H9 (cell line): ENCODE measurements at regions not wholly inside any gene's neighbourhood (a gene's known extent, or its start where the extent isn't known, plus 50 kb on each side); places are given as distances from the start of the nearest gene placed in this dataset.

Source experiments
- DNase-seq: peaks from one replicate; pipeline ENCODE4 v3.0.0-alpha.2; 2017
- H2AFZ ChIP-seq: one replicate; pipeline ENCODE4 v1.6.1; 2013; ENCODE audit warnings: mild to moderate bottlenecking, low read length, control low read depth, moderate library complexity
- H2AK5ac ChIP-seq: 2 replicates; pipeline ENCODE4 v1.6.1; 2013; ENCODE audit warnings: low read length, control low read depth, mixed read lengths; ENCODE audit not compliant: insufficient read length
- H2BK120ac ChIP-seq: one replicate; pipeline ENCODE4 v1.6.1; 2013; ENCODE audit warnings: low read depth, mild to moderate bottlenecking, low read length, control low read depth, inconsistent platforms; ENCODE audit not compliant: poor library complexity, severe bottlenecking
- H2BK12ac ChIP-seq: 2 replicates; pipeline ENCODE4 v1.6.1; 2013; ENCODE audit warnings: low read length, control low read depth, mixed read lengths, low read depth; ENCODE audit not compliant: insufficient read length
- H2BK15ac ChIP-seq: 2 replicates; pipeline ENCODE4 v1.6.1; 2013; ENCODE audit warnings: low read depth, low read length, control low read depth
- H2BK20ac ChIP-seq: one replicate; pipeline ENCODE4 v1.6.1; 2013; ENCODE audit warnings: low read depth, mild to moderate bottlenecking, low read length, control low read depth, inconsistent platforms; ENCODE audit not compliant: poor library complexity, severe bottlenecking
- H2BK5ac ChIP-seq: 2 replicates; pipeline ENCODE4 v1.6.1; 2013; ENCODE audit warnings: low read length, control low read depth, mixed read lengths; ENCODE audit not compliant: insufficient read length
- H3K14ac ChIP-seq: 2 replicates; pipeline ENCODE4 v1.6.1; 2013; ENCODE audit warnings: low read length, control low read depth; ENCODE audit not compliant: insufficient read depth
- H3K18ac ChIP-seq: 2 replicates; pipeline ENCODE4 v1.6.1; 2013; ENCODE audit warnings: low read depth, mild to moderate bottlenecking, mixed read lengths, low read length, control low read depth; ENCODE audit not compliant: insufficient read length
- H3K23ac ChIP-seq: 2 replicates; pipeline ENCODE4 v1.6.1; 2013; ENCODE audit warnings: low read length, control low read depth, mixed read lengths, low read depth; ENCODE audit not compliant: insufficient read length
- H3K23me2 ChIP-seq: 2 replicates; pipeline ENCODE4 v1.6.1; 2013; ENCODE audit warnings: low read depth, mild to moderate bottlenecking, mixed read lengths, low read length, control low read depth; ENCODE audit not compliant: insufficient read length, poor library complexity, severe bottlenecking
- H3K27ac ChIP-seq: 2 replicates; pipeline ENCODE4 v1.5.1; 2013; ENCODE audit warnings: low read length, control low read depth, mixed read lengths, low read depth; ENCODE audit not compliant: insufficient read length
- H3K27me3 ChIP-seq: 2 replicates; pipeline ENCODE4 v1.6.1; 2013; ENCODE audit warnings: low read length, control low read depth, inconsistent platforms; ENCODE audit not compliant: insufficient read depth
- H3K4ac ChIP-seq: 2 replicates; pipeline ENCODE4 v1.6.1; 2013; ENCODE audit warnings: low read depth, mild to moderate bottlenecking, control low read depth, inconsistent platforms, low read length, moderate library complexity
- H3K4me1 ChIP-seq: 2 replicates; pipeline ENCODE4 v1.6.1; 2013; ENCODE audit warnings: low read length, control low read depth, inconsistent platforms; ENCODE audit not compliant: insufficient read depth
- H3K4me2 ChIP-seq: 2 replicates; pipeline ENCODE4 v1.6.1; 2013; ENCODE audit warnings: low read length, control low read depth, mixed read lengths; ENCODE audit not compliant: insufficient read length, insufficient read depth
- H3K56ac ChIP-seq: 2 replicates; pipeline ENCODE4 v1.6.1; 2013; ENCODE audit warnings: low read depth, mild to moderate bottlenecking, mixed read lengths, low read length, control low read depth; ENCODE audit not compliant: insufficient read length
- H3K79me1 ChIP-seq: 2 replicates; pipeline ENCODE4 v1.6.1; 2013; ENCODE audit warnings: low read depth, mild to moderate bottlenecking, moderate library complexity, low read length, control low read depth, inconsistent platforms; ENCODE audit not compliant: insufficient read depth, poor library complexity, severe bottlenecking
- H3K79me2 ChIP-seq: 2 replicates; pipeline ENCODE4 v1.6.1; 2013; ENCODE audit warnings: low read length, control low read depth, inconsistent platforms; ENCODE audit not compliant: insufficient read depth
- H3K9ac ChIP-seq: 2 replicates; pipeline ENCODE4 v1.6.1; 2013; ENCODE audit warnings: low read length, control low read depth, mixed read lengths; ENCODE audit not compliant: insufficient read length; ENCODE audit errors: extremely low read depth
- H3K9me3 ChIP-seq: one replicate; pipeline ENCODE4 v1.6.1; 2013; ENCODE audit warnings: low read depth, low read length, inconsistent platforms; ENCODE audit not compliant: control insufficient read depth
- H3T11ph ChIP-seq: one replicate; pipeline ENCODE4 v1.6.1; 2013; ENCODE audit warnings: mild to moderate bottlenecking, low read length, control low read depth, inconsistent platforms
- H4K20me1 ChIP-seq: one replicate; pipeline ENCODE4 v1.6.1; 2013; ENCODE audit not compliant: control insufficient read depth, insufficient read length, insufficient read depth
- H4K5ac ChIP-seq: 2 replicates; pipeline ENCODE4 v1.6.1; 2013; ENCODE audit warnings: low read depth, mild to moderate bottlenecking, mixed read lengths, low read length, control low read depth; ENCODE audit not compliant: insufficient read length
- H4K8ac ChIP-seq: replicated peaks from 2 replicates; pipeline ENCODE4 v1.6.1; 2013; ENCODE audit warnings: low read length, control low read depth, mixed read lengths, low read depth; ENCODE audit not compliant: insufficient read length
- H4K91ac ChIP-seq: 2 replicates; pipeline ENCODE4 v1.6.1; 2013; ENCODE audit warnings: low read depth, mild to moderate bottlenecking, moderate library complexity, mixed read lengths, low read length, control low read depth; ENCODE audit not compliant: insufficient read length
- H3K27ac Mint-ChIP-seq, 3 experiments: 2 replicates in 2 of 3; 3 replicates in 1 of 3; pipeline ENCODE4 v1.8.0; 2020 to 2021; ENCODE audit warnings: mixed read lengths in 3 of 3, mild to moderate bottlenecking in 1 of 3, moderate library complexity in 1 of 3
- H3K27me3 Mint-ChIP-seq: 2 replicates; pipeline ENCODE4 v1.8.0; 2021; ENCODE audit warnings: low read depth, mild to moderate bottlenecking, moderate library complexity, mixed read lengths
- H3K36me3 Mint-ChIP-seq, 3 experiments: 2 replicates in 2 of 3; 3 replicates in 1 of 3; pipeline ENCODE4 v1.8.0; 2020 to 2021; ENCODE audit warnings: low read depth in 3 of 3, mixed read lengths in 3 of 3; ENCODE audit not compliant: insufficient read depth in 1 of 3
- H3K4me1 Mint-ChIP-seq, 2 experiments: 2 replicates each; pipeline ENCODE4 v1.8.0; 2020; ENCODE audit warnings: mixed read lengths in 2 of 2
- H3K4me3 Mint-ChIP-seq, 2 experiments: 2 replicates in 1 of 2; 3 replicates in 1 of 2; pipeline ENCODE4 v1.8.0; 2020 to 2021; ENCODE audit warnings: mild to moderate bottlenecking in 2 of 2, mixed read lengths in 2 of 2, moderate library complexity in 1 of 2
- H3K9me3 Mint-ChIP-seq, 2 experiments: 2 replicates in 1 of 2; 3 replicates in 1 of 2; pipeline ENCODE4 v1.8.0; 2020; ENCODE audit warnings: mild to moderate bottlenecking in 2 of 2, mixed read lengths in 2 of 2, moderate library complexity in 1 of 2
- WGBS: extraction: QIAGEN DNeasy Blood & Tissue Kit; methylation state at CpG from one replicate; pipeline ENCODE4 v1.1.7; 2013; ENCODE audit warnings: missing lambda C conversion rate, low lambda C conversion rate, mixed read lengths; ENCODE audit not compliant: insufficient read length; ENCODE audit errors: extremely low coverage; 5-methylcytosine and 5-hydroxymethylcytosine counted together
- TF ChIP-seq, protein P1 (sequence below): fragments of 200-600 bp; sonication (generic); conservative IDR thresholded peaks from 3 replicates; pipeline ENCODE4 v1.8.0; 2021; ENCODE audit warnings: antibody characterized with exemption, mild to moderate bottlenecking

DNA sequence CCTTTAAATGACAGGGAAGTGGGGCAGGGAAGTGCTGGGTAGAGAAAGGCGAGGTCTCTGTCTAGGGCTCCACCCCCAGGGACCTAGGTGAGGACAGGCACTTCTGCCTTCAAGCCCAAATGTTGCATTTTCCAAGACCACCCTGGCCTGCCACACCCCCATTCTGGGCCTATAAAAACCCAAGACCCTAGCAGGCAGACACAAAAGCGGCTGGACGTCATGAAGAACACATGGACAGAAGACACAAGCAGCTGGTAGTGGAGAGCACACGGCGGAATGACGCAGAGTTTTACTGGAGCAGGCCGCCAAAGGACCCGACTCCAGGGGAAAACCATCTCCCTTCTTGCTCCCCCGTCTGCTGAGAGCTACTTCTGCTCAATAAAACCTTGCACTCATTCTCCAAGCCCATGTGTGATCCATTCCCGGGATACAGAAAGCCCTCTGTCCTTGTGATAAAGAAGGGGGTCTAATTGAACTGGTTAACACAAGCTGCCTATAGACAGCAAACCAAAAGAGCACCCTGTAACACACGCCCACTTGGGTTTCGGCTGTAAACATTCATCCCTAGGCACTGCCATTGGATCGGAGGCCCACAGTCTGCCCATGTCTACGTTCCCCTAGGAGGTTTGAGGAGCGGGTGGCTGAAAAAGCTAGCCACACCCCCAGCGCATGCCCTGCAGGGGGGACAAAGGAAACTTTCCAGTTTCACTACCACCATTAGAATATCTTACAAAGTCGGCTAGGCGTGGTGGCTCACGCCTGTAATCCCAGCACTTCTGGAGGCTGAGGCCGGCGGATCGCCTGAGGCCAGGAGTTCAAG is 622.2 kb upstream of the SALL1 start:
- Histone ChIP-seq H4K91ac (no peak overlapping the region), H3K56ac (no peak overlapping the region), H3K4me1 (no peaks in the 10 kb centered on the region; the same call in 1 of the 2 replicates), H3K14ac (no peak overlapping the region), H3K9me3 (no peaks in the 10 kb centered on the region), H3K79me2 (no peaks in the 10 kb centered on the region), H3K23me2 (no peaks in the 10 kb centered on the region), H3K23ac (no peak overlapping the region), H4K5ac (no peak overlapping the region), H3K18ac (no peak overlapping the region), H2BK120ac (no peak overlapping the region), H3K79me1 (no peaks in the 10 kb centered on the region), H4K20me1 (no peaks in the 10 kb centered on the region), H2AFZ (peak overlapping the region; percentile 86), H3K4me2 (peak overlapping the region; percentile 54), H3T11ph (no peak overlapping the region), H4K8ac (no peak overlapping the region), H2BK5ac (no peak overlapping the region), H3K27me3 (no peaks in the 10 kb centered on the region), H2BK20ac (no peak overlapping the region), H2AK5ac (no peak overlapping the region), H2BK15ac (no peak overlapping the region), H3K27ac (no peak overlapping the region), H3K9ac (no peak overlapping the region), H3K4ac (no peak overlapping the region), H2BK12ac (no peak overlapping the region)
- Mint-ChIP-seq H3K27ac (peak overlapping the region in 2 of 3 experiments; percentile 32 to 45; a peak in 3 of 7 replicates), H3K36me3 (no peaks in the 10 kb centered on the region), H3K27me3 (no peaks in the 10 kb centered on the region), H3K4me1 (peaks cover 17 to 19% of the 10 kb centered on the region in 2 experiments), H3K4me3 (peak overlapping the region in 1 of 2 experiments; percentile 46; a peak in 2 of 5 replicates), H3K9me3 (no peaks in the 10 kb centered on the region)
- DNase-seq: peak; percentile 79
- TF ChIP-seq, protein P1, sequence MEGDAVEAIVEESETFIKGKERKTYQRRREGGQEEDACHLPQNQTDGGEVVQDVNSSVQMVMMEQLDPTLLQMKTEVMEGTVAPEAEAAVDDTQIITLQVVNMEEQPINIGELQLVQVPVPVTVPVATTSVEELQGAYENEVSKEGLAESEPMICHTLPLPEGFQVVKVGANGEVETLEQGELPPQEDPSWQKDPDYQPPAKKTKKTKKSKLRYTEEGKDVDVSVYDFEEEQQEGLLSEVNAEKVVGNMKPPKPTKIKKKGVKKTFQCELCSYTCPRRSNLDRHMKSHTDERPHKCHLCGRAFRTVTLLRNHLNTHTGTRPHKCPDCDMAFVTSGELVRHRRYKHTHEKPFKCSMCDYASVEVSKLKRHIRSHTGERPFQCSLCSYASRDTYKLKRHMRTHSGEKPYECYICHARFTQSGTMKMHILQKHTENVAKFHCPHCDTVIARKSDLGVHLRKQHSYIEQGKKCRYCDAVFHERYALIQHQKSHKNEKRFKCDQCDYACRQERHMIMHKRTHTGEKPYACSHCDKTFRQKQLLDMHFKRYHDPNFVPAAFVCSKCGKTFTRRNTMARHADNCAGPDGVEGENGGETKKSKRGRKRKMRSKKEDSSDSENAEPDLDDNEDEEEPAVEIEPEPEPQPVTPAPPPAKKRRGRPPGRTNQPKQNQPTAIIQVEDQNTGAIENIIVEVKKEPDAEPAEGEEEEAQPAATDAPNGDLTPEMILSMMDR: no peak
- no CpG with 5 or more reads among the region's 22 CpGs for WGBS
